22Rv1 (cell line): ENCODE measurements at regions not wholly inside any gene's neighbourhood (a gene's known extent, or its start where the extent isn't known, plus 50 kb on each side); places are given as distances from the start of the nearest gene placed in this dataset.
"Not testable (repeated sequence)": the region's sequence is repeated elsewhere in the genome, so short reads cannot be mapped to it uniquely, and the experiment has no call there.

Experiments used
- H3K27ac ChIP-seq: fragments of 450-650 bp; 2 replicates; pipeline ENCODE4 v1.5.1; 2017
- CTCF ChIP-seq: fragments of 450-650 bp; IDR thresholded peaks from 2 replicates; pipeline ENCODE4 v1.5.1; 2017; ENCODE audit warnings: mild to moderate bottlenecking
- ZFX ChIP-seq: fragments of 450-650 bp; IDR thresholded peaks from 2 replicates; pipeline ENCODE4 v1.6.1; 2017; ENCODE audit warnings: antibody characterized with exemption, borderline replicate concordance

- no peak for TF ChIP-seq CTCF
- TF ChIP-seq ZFX = no peak
- no peak overlapping the region for H3K27ac ChIP-seq
These were observed 486.8 kb downstream of the KLF12 start for GRCh38 chr13:73647417-73647816.

- H3K27ac ChIP-seq = not testable (repeated sequence)
These were observed 493.6 kb downstream of the KLF12 start for GRCh38 chr13:73640476-73641179.

- no peak overlapping the region for H3K27ac ChIP-seq
- TF ChIP-seq CTCF = no peak
- TF ChIP-seq ZFX = no peak
These were observed 498.9 kb downstream of the KLF12 start for GRCh38 chr13:73635166-73635787.

- H3K27ac ChIP-seq = no peak overlapping the region
- no peak for TF ChIP-seq CTCF
- TF ChIP-seq ZFX = no peak
These were observed 500.3 kb downstream of the KLF12 start for GRCh38 chr13:73633817-73634460.

GRCh38 chr13:73631411-73631810, 502.8 kb downstream of the KLF12 start:
- TF ChIP-seq ZFX (no peak), CTCF (no peak)
- no peak overlapping the region for H3K27ac ChIP-seq

- H3K27ac ChIP-seq = no peak overlapping the region
- TF ChIP-seq CTCF = no peak
- TF ChIP-seq ZFX = no peak
These were observed 508.5 kb downstream of the KLF12 start for GRCh38 chr13:73625562-73626339.

GRCh38 chr13:73623281-73623680, 510.9 kb downstream of the KLF12 start:
- TF ChIP-seq ZFX (no peak), CTCF (no peak)
- H3K27ac ChIP-seq = no peak overlapping the region
